ENCODE measurements at regions not wholly inside any gene's neighbourhood (a gene's known extent, or its start where the extent isn't known, plus 50 kb on each side); places are given as distances from the start of the nearest gene placed in this dataset.

GRCh38 chr1:8144323-8144722 is 118.2 kb upstream of the ERRFI1 start:
- Histone ChIP-seq H3K27ac (ENCODE audit: low read depth, low read length) (no peak overlapping the region), H2AFZ (ENCODE audit: low read length, unreplicated experiment) (no peak overlapping the region), H3K4me3 (ENCODE audit: low read depth, low read length) (no peak overlapping the region), H3K79me2 (ENCODE audit: control insufficient read depth, insufficient read depth, low read length, unreplicated experiment) (no peaks in the 10 kb centered on the region), H3K27me3 (ENCODE audit: insufficient read depth, low read length) (no peaks in the 10 kb centered on the region), H3K36me3 (ENCODE audit: insufficient read depth, low read length) (no peaks in the 10 kb centered on the region), H3K4me1 (ENCODE audit: control insufficient read depth, insufficient read depth, low read length, unreplicated experiment) (peaks cover 6% of the 10 kb centered on the region)

GRCh38 chr1:8142955-8143629 is 117.0 kb upstream of the ERRFI1 start:
- Histone ChIP-seq H3K4me1 (ENCODE audit: control insufficient read depth, insufficient read depth, low read length, unreplicated experiment) (peaks cover 13% of the 10 kb centered on the region), H3K36me3 (ENCODE audit: insufficient read depth, low read length) (no peaks in the 10 kb centered on the region), H3K27ac (ENCODE audit: low read depth, low read length) (no peak overlapping the region), H3K27me3 (ENCODE audit: insufficient read depth, low read length) (no peaks in the 10 kb centered on the region), H3K4me3 (ENCODE audit: low read depth, low read length) (no peak overlapping the region), H3K79me2 (ENCODE audit: control insufficient read depth, insufficient read depth, low read length, unreplicated experiment) (no peaks in the 10 kb centered on the region), H2AFZ (ENCODE audit: low read length, unreplicated experiment) (no peak overlapping the region)

GRCh38 chr1:8139941-8140340 is 113.8 kb upstream of the ERRFI1 start:
- no peak overlapping the region for H2AFZ ChIP-seq (ENCODE audit: low read length, unreplicated experiment)
- no peaks in the 10 kb centered on the region for H3K79me2 ChIP-seq (ENCODE audit: control insufficient read depth, insufficient read depth, low read length, unreplicated experiment)
- H3K4me3 ChIP-seq (ENCODE audit: low read depth, low read length) = no peak overlapping the region
- H3K4me1 ChIP-seq (ENCODE audit: control insufficient read depth, insufficient read depth, low read length, unreplicated experiment) = peaks cover 29% of the 10 kb centered on the region
- no peaks in the 10 kb centered on the region for H3K36me3 ChIP-seq (ENCODE audit: insufficient read depth, low read length)
- no peak overlapping the region for H3K27ac ChIP-seq (ENCODE audit: low read depth, low read length)
- no peaks in the 10 kb centered on the region for H3K27me3 ChIP-seq (ENCODE audit: insufficient read depth, low read length)

GRCh38 chr1:8139383-8139782 is 113.3 kb upstream of the ERRFI1 start:
- Histone ChIP-seq H3K4me3 (ENCODE audit: low read depth, low read length) (no peak overlapping the region), H3K4me1 (ENCODE audit: control insufficient read depth, insufficient read depth, low read length, unreplicated experiment) (peaks cover 35% of the 10 kb centered on the region), H3K27ac (ENCODE audit: low read depth, low read length) (no peak overlapping the region), H3K79me2 (ENCODE audit: control insufficient read depth, insufficient read depth, low read length, unreplicated experiment) (no peaks in the 10 kb centered on the region), H2AFZ (ENCODE audit: low read length, unreplicated experiment) (no peak overlapping the region), H3K27me3 (ENCODE audit: insufficient read depth, low read length) (no peaks in the 10 kb centered on the region), H3K36me3 (ENCODE audit: insufficient read depth, low read length) (no peaks in the 10 kb centered on the region)

GRCh38 chr1:8138673-8139072 is 112.6 kb upstream of the ERRFI1 start:
- Histone ChIP-seq H3K79me2 (ENCODE audit: control insufficient read depth, insufficient read depth, low read length, unreplicated experiment) (no peaks in the 10 kb centered on the region), H3K36me3 (ENCODE audit: insufficient read depth, low read length) (no peaks in the 10 kb centered on the region), H3K27me3 (ENCODE audit: insufficient read depth, low read length) (no peaks in the 10 kb centered on the region), H3K4me3 (ENCODE audit: low read depth, low read length) (no peak overlapping the region), H3K4me1 (ENCODE audit: control insufficient read depth, insufficient read depth, low read length, unreplicated experiment) (peaks cover 37% of the 10 kb centered on the region), H2AFZ (ENCODE audit: low read length, unreplicated experiment) (no peak overlapping the region), H3K27ac (ENCODE audit: low read depth, low read length) (peak overlapping the region; percentile 92)

- Histone ChIP-seq H2AFZ (ENCODE audit: low read length, unreplicated experiment) (peak overlapping the region; percentile 58), H3K36me3 (ENCODE audit: insufficient read depth, low read length) (no peaks in the 10 kb centered on the region), H3K79me2 (ENCODE audit: control insufficient read depth, insufficient read depth, low read length, unreplicated experiment) (no peaks in the 10 kb centered on the region), H3K4me3 (ENCODE audit: low read depth, low read length) (peak overlapping the region; percentile 49), H3K4me1 (ENCODE audit: control insufficient read depth, insufficient read depth, low read length, unreplicated experiment) (peaks cover 42% of the 10 kb centered on the region), H3K27me3 (ENCODE audit: insufficient read depth, low read length) (no peaks in the 10 kb centered on the region), H3K27ac (ENCODE audit: low read depth, low read length) (peak overlapping the region; percentile 92)
Measured at GRCh38 chr1:8137481-8138244, 111.6 kb upstream of the ERRFI1 start.

GRCh38 chr1:8136766-8137165 is 110.7 kb upstream of the ERRFI1 start:
- H3K4me3 ChIP-seq (ENCODE audit: low read depth, low read length) = no peak overlapping the region
- H3K27ac ChIP-seq (ENCODE audit: low read depth, low read length) = no peak overlapping the region
- no peaks in the 10 kb centered on the region for H3K79me2 ChIP-seq (ENCODE audit: control insufficient read depth, insufficient read depth, low read length, unreplicated experiment)
- H3K27me3 ChIP-seq (ENCODE audit: insufficient read depth, low read length) = no peaks in the 10 kb centered on the region
- no peak overlapping the region for H2AFZ ChIP-seq (ENCODE audit: low read length, unreplicated experiment)
- H3K36me3 ChIP-seq (ENCODE audit: insufficient read depth, low read length) = no peaks in the 10 kb centered on the region
- H3K4me1 ChIP-seq (ENCODE audit: control insufficient read depth, insufficient read depth, low read length, unreplicated experiment) = peaks cover 41% of the 10 kb centered on the region

GRCh38 chr1:8135250-8135649 is 109.1 kb upstream of the ERRFI1 start:
- H3K36me3 ChIP-seq (ENCODE audit: insufficient read depth, low read length) = no peaks in the 10 kb centered on the region
- peak overlapping the region; percentile 93; the same call in 1 of the 2 replicates for H3K27ac ChIP-seq (ENCODE audit: low read depth, low read length)
- H3K4me1 ChIP-seq (ENCODE audit: control insufficient read depth, insufficient read depth, low read length, unreplicated experiment) = peaks cover 35% of the 10 kb centered on the region
- H2AFZ ChIP-seq (ENCODE audit: low read length, unreplicated experiment) = no peak overlapping the region
- H3K4me3 ChIP-seq (ENCODE audit: low read depth, low read length) = no peak overlapping the region
- no peaks in the 10 kb centered on the region for H3K27me3 ChIP-seq (ENCODE audit: insufficient read depth, low read length)
- no peaks in the 10 kb centered on the region for H3K79me2 ChIP-seq (ENCODE audit: control insufficient read depth, insufficient read depth, low read length, unreplicated experiment)

GRCh38 chr1:8134546-8135235 is 108.6 kb upstream of the ERRFI1 start:
- Histone ChIP-seq H3K27me3 (ENCODE audit: insufficient read depth, low read length) (no peaks in the 10 kb centered on the region), H3K4me3 (ENCODE audit: low read depth, low read length) (peak overlapping the region; percentile 23; the same call in 1 of the 2 replicates), H3K36me3 (ENCODE audit: insufficient read depth, low read length) (no peaks in the 10 kb centered on the region), H2AFZ (ENCODE audit: low read length, unreplicated experiment) (peak overlapping the region; percentile 2), H3K4me1 (ENCODE audit: control insufficient read depth, insufficient read depth, low read length, unreplicated experiment) (peaks cover 35% of the 10 kb centered on the region), H3K79me2 (ENCODE audit: control insufficient read depth, insufficient read depth, low read length, unreplicated experiment) (no peaks in the 10 kb centered on the region), H3K27ac (ENCODE audit: low read depth, low read length) (peak overlapping the region; percentile 93)

GRCh38 chr1:8133657-8134430 is 107.7 kb upstream of the ERRFI1 start:
- Histone ChIP-seq H3K27ac (ENCODE audit: low read depth, low read length) (peak overlapping the region; percentile 93), H3K79me2 (ENCODE audit: control insufficient read depth, insufficient read depth, low read length, unreplicated experiment) (no peaks in the 10 kb centered on the region), H2AFZ (ENCODE audit: low read length, unreplicated experiment) (peak overlapping the region; percentile 28), H3K4me3 (ENCODE audit: low read depth, low read length) (peak overlapping the region; percentile 23), H3K36me3 (ENCODE audit: insufficient read depth, low read length) (no peaks in the 10 kb centered on the region), H3K4me1 (ENCODE audit: control insufficient read depth, insufficient read depth, low read length, unreplicated experiment) (peaks cover 35% of the 10 kb centered on the region), H3K27me3 (ENCODE audit: insufficient read depth, low read length) (no peaks in the 10 kb centered on the region)
